HAP-1 (cell line): ENCODE measurements at regions not wholly inside any gene's neighbourhood (a gene's known extent, or its start where the extent isn't known, plus 50 kb on each side); places are given as distances from the start of the nearest gene placed in this dataset.

Experiments used
- DNase-seq, 2 experiments: peaks; one replicate each; pipeline ENCODE4 v3.0.0-alpha.2; 2016 to 2020; ENCODE audit warnings: low spot score in 2 of 2
- H3K27me3 ChIP-seq: fragments of 250-450 bp; sonication (Bioruptor Pico); 2 replicates; pipeline ENCODE4 v1.5.1; 2020; ENCODE audit warnings: low read depth, mild to moderate bottlenecking, moderate library complexity
- H3K36me3 ChIP-seq: fragments of 250-450 bp; sonication (Bioruptor Pico); replicated peaks from 2 replicates; pipeline ENCODE4 v1.5.1; 2020; ENCODE audit warnings: mild to moderate bottlenecking
- H3K4me1 ChIP-seq: fragments of 250-450 bp; sonication (Bioruptor Pico); 2 replicates; pipeline ENCODE4 v1.5.1; 2020; ENCODE audit warnings: mild to moderate bottlenecking
- H3K4me3 ChIP-seq: fragments of 250-450 bp; sonication (Bioruptor Pico); 2 replicates; pipeline ENCODE4 v1.5.1; 2020; ENCODE audit warnings: mild to moderate bottlenecking, moderate library complexity
- H3K9me3 ChIP-seq: fragments of 250-450 bp; sonication (Bioruptor Pico); 2 replicates; pipeline ENCODE4 v1.5.1; 2020; ENCODE audit warnings: mild to moderate bottlenecking, moderate library complexity
- in situ Hi-C: fragments of 300-500 bp; cut with MboI; formaldehyde crosslinking; loops from 3 replicates; pipeline ENCODE4 v1.14.3; 2020; ENCODE audit warnings: low sequenced_read_pairs, inconsistent platforms, mixed read lengths

DNA sequence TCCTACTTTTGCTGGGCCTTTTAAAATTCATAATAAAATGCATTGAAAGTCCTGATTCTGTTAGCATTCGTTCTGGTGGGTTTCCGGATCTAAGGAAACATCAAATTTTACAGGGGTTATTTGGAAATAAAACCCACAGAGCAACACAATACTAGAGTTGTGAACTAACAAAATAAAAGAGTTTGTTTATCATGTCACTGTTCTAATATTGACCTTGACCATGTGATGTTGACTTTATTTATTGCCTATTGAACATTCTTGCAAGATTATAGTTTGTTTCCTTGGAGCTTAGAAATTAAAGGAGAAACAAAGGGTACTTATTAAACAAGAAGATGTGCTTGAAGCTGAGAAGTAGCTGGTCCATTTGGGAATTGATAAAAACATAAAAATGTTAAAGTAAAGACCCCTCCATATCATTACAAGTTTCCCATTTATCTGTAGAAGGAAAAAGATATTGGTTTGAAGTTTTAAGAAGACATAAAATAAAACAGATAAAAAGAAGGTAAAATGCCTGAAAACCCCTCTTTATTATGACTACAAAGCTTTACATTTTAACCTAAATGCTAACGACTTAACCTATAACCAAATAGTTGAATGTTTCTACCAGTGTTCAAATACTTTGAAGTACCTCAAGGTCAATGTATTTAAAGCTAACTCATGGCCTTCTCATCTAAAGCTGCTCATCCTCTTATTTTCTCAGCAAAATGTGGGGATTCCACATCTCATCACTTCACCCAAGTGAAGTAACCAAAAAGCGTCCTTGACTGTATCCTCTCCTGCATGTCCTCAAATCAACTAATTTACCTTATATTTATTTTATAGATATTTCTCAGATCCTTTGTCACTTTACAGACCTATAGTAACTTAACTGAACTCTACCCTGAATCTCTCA, 179.6 kb downstream of the GASK1B start:
- Histone ChIP-seq H3K36me3 (no peaks in the 10 kb centered on the region), H3K9me3 (no peaks in the 10 kb centered on the region), H3K27me3 (no peaks in the 10 kb centered on the region), H3K4me1 (peaks cover 16% of the 10 kb centered on the region), H3K4me3 (no peak overlapping the region)
- in situ Hi-C loops = no loop called here
- DNase-seq = no peak

DNA sequence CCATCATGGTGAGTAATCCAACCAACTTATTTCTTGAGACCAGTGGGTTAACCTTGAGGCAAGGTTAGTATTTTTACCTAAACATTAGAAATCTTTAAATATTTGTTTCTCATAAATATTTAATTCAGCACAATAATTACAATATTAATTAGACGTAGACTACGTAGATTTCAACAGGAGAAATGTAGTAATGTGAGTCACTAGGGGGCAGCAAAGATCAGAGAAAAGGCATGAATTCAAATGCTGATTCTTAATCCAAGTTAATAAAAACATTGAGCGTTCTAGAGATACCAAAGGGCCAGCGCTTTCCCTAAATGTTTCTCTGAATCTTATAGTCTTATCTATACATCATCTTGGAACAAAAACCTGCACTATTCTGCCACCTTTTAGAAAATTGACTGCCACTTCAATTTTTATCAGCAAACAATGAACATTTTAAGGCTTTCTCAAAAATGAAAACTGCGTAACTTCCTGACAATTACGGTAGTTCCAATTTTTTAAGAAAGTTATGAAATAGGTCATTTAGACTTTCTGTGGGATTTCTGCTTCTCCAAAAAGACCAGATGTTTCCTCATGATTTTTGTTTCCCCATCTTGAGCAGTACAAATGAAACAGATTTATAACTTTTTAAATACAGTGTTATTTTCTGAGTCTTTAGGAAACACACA, 180.7 kb downstream of the GASK1B start:
- in situ Hi-C loops = no loop called here
- H3K4me3 ChIP-seq = 0 out of 2 replicates have a peak overlapping the region, but pooled peaks have one; percentile 2
- peak; percentile 80 to 84 for DNase-seq
- no peaks in the 10 kb centered on the region for H3K36me3 ChIP-seq
- H3K27me3 ChIP-seq = no peaks in the 10 kb centered on the region
- no peaks in the 10 kb centered on the region for H3K9me3 ChIP-seq
- H3K4me1 ChIP-seq = peaks cover 16% of the 10 kb centered on the region

DNA sequence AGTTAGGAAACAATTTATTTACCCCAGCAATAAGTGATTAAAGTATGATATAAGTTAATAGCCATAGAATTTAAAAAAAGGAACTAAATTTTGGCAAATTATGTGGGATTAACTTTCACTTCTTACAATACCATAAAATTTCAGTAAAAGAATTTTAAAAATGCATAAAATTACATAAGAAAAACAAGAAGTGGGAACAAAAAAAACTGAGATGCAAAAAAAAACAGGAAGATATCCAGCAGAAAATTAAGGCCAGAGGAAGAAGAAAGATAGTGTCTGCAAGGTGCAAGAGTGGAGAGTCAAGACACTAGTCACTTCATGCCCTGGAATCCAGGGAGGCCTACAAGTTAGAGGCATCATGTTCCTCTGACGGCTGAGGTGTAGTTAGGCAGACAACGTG, 184.2 kb downstream of the GASK1B start:
- in situ Hi-C loops = no loop called here
- Histone ChIP-seq H3K36me3 (no peaks in the 10 kb centered on the region), H3K4me1 (peaks cover 12% of the 10 kb centered on the region)

GRCh38 chr4:157984285-157984911, 188.4 kb downstream of the GASK1B start:
- no peaks in the 10 kb centered on the region for H3K36me3 ChIP-seq
- H3K4me1 ChIP-seq = peaks cover 3% of the 10 kb centered on the region; the same call in 1 of the 2 replicates
- DNase-seq = no peak
- no peaks in the 10 kb centered on the region for H3K27me3 ChIP-seq
- in situ Hi-C loops = no loop called here
- H3K4me3 ChIP-seq = no peak overlapping the region
- H3K9me3 ChIP-seq = no peaks in the 10 kb centered on the region

More for the DNA sequence above, 184.2 kb downstream of the GASK1B start:
- DNase-seq = no peak
- H3K4me3 ChIP-seq = no peak overlapping the region
- H3K27me3 ChIP-seq = no peaks in the 10 kb centered on the region
- H3K9me3 ChIP-seq = no peaks in the 10 kb centered on the region

DNA sequence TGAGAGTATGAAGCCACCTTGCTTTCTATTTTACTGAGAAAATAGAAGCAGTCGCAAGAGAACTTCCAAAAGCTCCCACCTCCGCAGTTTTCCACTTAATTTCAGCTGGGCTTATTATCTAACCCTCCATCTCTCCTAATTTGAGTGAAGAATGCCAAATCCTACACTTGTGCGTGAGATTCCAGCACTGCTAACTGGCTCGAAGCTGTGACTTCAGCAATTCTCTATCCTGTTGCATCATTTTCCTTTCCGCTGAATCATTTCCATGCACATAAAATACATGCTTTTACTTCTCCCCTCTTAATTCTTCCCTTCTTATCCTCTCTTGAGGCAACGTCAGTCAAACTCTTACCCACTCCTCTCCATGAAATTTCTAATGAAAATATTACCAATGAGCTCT, 189.5 kb downstream of the GASK1B start:
- Histone ChIP-seq H3K4me1 (peaks cover 11% of the 10 kb centered on the region), H3K36me3 (no peaks in the 10 kb centered on the region), H3K27me3 (no peaks in the 10 kb centered on the region), H3K9me3 (no peaks in the 10 kb centered on the region), H3K4me3 (no peak overlapping the region)
- no peak for DNase-seq
- in situ Hi-C loops = no loop called here

DNA sequence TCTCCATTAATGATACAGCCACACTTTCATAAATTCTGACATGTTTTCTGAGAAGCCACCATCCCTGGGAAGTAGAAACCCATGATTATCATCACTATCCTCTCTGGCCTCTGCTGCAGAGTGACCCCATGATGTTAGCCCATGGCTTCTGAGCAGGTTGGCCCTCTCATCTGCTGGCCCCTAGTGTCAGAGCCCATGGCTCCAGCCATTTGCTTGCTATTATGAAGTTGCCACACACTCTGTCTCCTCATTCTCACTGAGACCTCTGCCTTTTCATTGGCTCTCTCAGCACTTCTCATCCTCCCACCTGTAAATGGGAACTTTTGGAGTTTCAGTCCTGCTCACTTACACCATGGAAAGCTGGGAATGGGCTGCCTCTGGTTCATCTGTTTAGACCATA, 192.7 kb downstream of the GASK1B start:
- Histone ChIP-seq H3K27me3 (no peaks in the 10 kb centered on the region), H3K4me3 (no peak overlapping the region), H3K36me3 (no peaks in the 10 kb centered on the region), H3K9me3 (no peaks in the 10 kb centered on the region), H3K4me1 (peaks cover 26% of the 10 kb centered on the region)
- in situ Hi-C loops = no loop called here
- DNase-seq = no peak

DNA sequence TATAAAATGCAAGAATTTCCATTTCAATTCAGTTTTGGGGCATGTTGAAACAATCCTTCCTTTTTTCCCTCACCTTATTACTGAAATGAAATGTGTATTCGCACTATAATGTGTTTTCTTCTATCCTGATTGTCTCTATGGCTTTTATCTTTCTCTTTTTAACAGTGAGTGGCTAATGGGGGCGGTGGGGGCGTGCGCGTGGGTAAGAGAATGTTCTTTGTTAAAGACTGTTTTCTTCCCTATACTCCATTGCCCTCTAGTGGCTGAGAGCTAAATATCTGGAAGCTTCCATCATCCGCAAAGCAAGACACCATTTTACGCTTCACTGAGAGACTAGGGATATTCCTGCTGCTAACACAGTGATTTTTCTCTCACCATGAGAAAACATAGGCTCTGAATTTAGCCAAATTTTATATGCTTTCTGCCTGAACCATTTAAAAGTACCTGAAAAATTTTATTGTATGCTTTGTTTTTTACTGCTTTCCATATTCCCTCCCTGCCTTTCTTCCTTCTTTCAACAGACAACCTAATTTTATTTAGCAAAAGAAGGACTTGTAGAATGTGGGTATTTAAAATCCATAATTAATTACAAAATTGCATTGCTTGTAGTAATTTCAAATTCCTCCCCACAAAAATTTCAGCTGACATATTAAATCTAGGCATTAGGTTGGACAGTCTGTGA, 194.0 kb downstream of the GASK1B start:
- Histone ChIP-seq H3K4me3 (no peak overlapping the region), H3K9me3 (no peaks in the 10 kb centered on the region), H3K36me3 (no peaks in the 10 kb centered on the region), H3K27me3 (no peaks in the 10 kb centered on the region), H3K4me1 (peaks cover 26% of the 10 kb centered on the region)
- in situ Hi-C loops = no loop called here
- DNase-seq = peak; percentile 90 to 94

DNA sequence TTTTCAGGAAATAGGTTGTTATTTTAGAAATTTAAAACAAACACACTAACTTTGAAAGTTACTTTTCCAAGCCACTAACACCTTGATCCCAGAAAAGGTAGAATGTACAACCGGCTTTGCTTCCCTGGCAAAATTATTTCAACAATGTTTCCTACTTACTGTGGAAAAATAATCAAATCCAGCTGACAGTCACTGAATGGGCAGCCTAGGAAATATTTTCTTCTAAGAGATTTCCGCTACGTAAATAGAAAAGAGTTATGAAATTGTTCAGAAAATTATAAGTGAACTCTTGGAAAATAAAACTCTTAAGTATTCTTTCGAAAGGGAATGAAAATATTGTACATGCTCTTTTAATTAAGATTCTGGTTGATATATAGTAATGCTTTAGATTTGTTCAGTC, 195.7 kb downstream of the GASK1B start:
- in situ Hi-C loops = no loop called here
- DNase-seq = no peak
- H3K4me1 ChIP-seq = peaks cover 26% of the 10 kb centered on the region
- H3K36me3 ChIP-seq = no peaks in the 10 kb centered on the region
- H3K9me3 ChIP-seq = no peaks in the 10 kb centered on the region
- no peak overlapping the region for H3K4me3 ChIP-seq
- no peaks in the 10 kb centered on the region for H3K27me3 ChIP-seq

DNA sequence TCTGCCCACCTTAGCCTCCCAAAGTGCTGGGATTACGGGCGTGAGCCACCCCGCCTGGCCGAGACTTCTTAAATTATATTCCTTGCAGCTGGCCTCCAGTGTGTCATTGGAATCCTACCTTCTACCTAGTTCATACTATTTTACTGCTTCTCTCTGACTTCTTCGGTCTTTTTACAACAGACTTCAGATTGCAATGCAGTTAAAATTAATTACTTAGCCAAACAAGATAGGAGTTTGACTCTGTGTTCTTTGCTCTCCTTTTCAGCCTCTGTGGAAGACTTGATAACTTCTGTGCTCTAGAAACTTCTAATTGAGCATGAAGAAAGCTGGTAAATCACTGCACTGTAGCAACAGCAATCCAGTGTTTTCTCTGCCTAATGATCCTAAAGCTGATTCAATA, 199.5 kb downstream of the GASK1B start:
- in situ Hi-C loops = loop anchor here (25.0 kb wide), 1 partner anchor 761 kb away; the partner anchor contains the start of gene GRIA2
- Histone ChIP-seq H3K27me3 (no peaks in the 10 kb centered on the region), H3K9me3 (no peaks in the 10 kb centered on the region), H3K4me3 (no peak overlapping the region), H3K36me3 (no peaks in the 10 kb centered on the region), H3K4me1 (peaks cover 15% of the 10 kb centered on the region)
- DNase-seq = no peak

DNA sequence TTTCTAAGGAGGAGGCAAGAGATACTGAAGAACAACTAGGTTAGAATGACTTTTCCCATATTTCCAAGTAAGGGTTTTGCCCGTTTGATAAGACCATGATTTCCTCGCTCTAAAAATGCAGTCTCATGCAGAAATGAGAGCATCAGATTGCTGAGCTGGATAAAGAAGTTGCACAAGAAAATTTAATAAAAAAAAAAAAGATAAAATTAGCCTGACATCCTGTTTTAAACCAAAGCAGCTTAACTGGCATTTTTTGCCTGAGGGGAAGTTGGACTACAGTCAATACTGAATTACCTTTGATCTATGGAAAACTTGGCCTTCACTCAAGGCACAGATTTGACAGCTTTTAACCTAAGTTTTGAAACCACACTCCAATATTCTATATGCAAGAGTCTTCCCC, 208.4 kb downstream of the GASK1B start:
- in situ Hi-C loops = loop anchor here (25.0 kb wide), 1 partner anchor 752 kb away; the partner anchor contains the start of gene GRIA2
- H3K4me1 ChIP-seq = no peaks in the 10 kb centered on the region
- no peaks in the 10 kb centered on the region for H3K36me3 ChIP-seq
- H3K4me3 ChIP-seq = no peak overlapping the region
- no peaks in the 10 kb centered on the region for H3K27me3 ChIP-seq
- no peaks in the 10 kb centered on the region for H3K9me3 ChIP-seq
- no peak for DNase-seq

DNA sequence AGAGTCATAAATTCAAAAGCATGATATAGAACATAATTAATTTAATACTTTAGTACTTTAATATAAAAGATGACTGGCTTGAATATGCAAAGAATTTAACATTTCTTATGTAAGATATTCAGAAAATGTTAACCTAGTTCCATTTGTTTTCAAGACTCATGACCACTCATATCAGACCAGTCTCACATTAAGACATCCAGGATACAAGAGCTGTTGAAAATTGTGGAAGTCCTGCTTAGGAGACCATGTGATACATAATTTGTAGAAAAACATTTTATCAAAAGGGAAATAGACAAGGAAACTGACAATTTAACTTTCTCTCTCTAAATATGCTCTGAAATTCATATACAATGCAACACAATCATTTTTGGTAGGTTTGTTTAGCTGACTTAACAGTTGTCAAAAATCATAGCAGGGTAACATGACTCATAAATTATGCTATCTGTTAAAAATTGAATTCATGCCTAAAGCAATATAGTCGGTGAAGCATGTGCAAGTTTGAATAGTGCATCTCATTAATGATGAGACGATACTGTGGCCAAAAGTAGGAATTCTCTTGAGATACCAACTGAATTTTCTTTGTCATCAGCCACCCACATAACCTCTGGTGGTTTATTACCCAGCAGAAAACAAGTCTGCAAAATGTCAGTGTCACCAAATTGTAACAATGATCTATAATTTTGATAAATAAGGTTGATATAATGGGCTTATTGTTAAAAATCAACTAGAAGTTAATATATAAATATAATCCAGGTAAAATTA, 211.4 kb downstream of the GASK1B start:
- in situ Hi-C loops = loop anchor here (25.0 kb wide), 1 partner anchor 749 kb away; the partner anchor contains the start of gene GRIA2
- Histone ChIP-seq H3K27me3 (no peaks in the 10 kb centered on the region), H3K4me1 (peaks cover 9% of the 10 kb centered on the region), H3K9me3 (no peaks in the 10 kb centered on the region), H3K4me3 (no peak overlapping the region), H3K36me3 (no peaks in the 10 kb centered on the region)
- no peak for DNase-seq

GRCh38 chr4:157957905-157958304, 214.9 kb downstream of the GASK1B start:
- H3K4me1 ChIP-seq = peaks cover 9% of the 10 kb centered on the region
- H3K36me3 ChIP-seq = no peaks in the 10 kb centered on the region
- in situ Hi-C loops = loop anchor here (25.0 kb wide), 1 partner anchor 746 kb away; the partner anchor contains the start of gene GRIA2
- H3K27me3 ChIP-seq = no peaks in the 10 kb centered on the region
- no peak for DNase-seq
- no peaks in the 10 kb centered on the region for H3K9me3 ChIP-seq
- no peak overlapping the region for H3K4me3 ChIP-seq

GRCh38 chr4:157942017-157942416, 230.8 kb downstream of the GASK1B start:
- no peak for DNase-seq
- peaks cover 5% of the 10 kb centered on the region for H3K4me1 ChIP-seq
- in situ Hi-C loops = no loop called here
- H3K9me3 ChIP-seq = no peaks in the 10 kb centered on the region
- H3K36me3 ChIP-seq = no peaks in the 10 kb centered on the region
- no peaks in the 10 kb centered on the region for H3K27me3 ChIP-seq
- no peak overlapping the region for H3K4me3 ChIP-seq
